SK-N-SH treated with all-trans-retinoic acid at 6 μM for 48 hours (cell line): ENCODE measurements at regions not wholly inside any gene's neighbourhood (a gene's known extent, or its start where the extent isn't known, plus 50 kb on each side); places are given as distances from the start of the nearest gene placed in this dataset.

ENCODE experiments used
- ATAC-seq: fragments of 200-7000 bp; cut with Tn5 transposase; 3 replicates; pipeline ENCODE4 v1.9.1; 2020; ENCODE audit warnings: mild to moderate bottlenecking, moderate library complexity
- ARNTL ChIP-seq: fragments of 450-650 bp; formaldehyde crosslinking; IDR thresholded peaks from 2 replicates; pipeline ENCODE4 v1.5.0; 2020; ENCODE audit warnings: low read depth, mild to moderate bottlenecking, moderate library complexity, borderline replicate concordance
- BACH2 ChIP-seq: fragments of 250-450 bp; sonication (Bioruptor Pico); IDR thresholded peaks from 2 replicates; pipeline ENCODE4 v1.9.0; 2021; ENCODE audit warnings: mild to moderate bottlenecking, borderline replicate concordance
- CSDC2 ChIP-seq: fragments of 250-450 bp; sonication (Bioruptor Pico); IDR thresholded peaks from 2 replicates; pipeline ENCODE4 v1.5.0; 2020; ENCODE audit warnings: mild to moderate bottlenecking, moderate library complexity
- CSRNP3 ChIP-seq: fragments of 250-450 bp; sonication (Bioruptor Pico); IDR thresholded peaks from 2 replicates; pipeline ENCODE4 v1.5.1; 2021; ENCODE audit warnings: mild to moderate bottlenecking, moderate library complexity
- ESRRG ChIP-seq: fragments of 250-450 bp; sonication (Bioruptor Pico); IDR thresholded peaks from 2 replicates; pipeline ENCODE4 v1.6.1; 2021; ENCODE audit warnings: mild to moderate bottlenecking
- GLIS3 ChIP-seq: fragments of 250-450 bp; sonication (Bioruptor Pico); IDR thresholded peaks from 2 replicates; pipeline ENCODE4 v1.5.0; 2020; ENCODE audit warnings: mild to moderate bottlenecking, moderate library complexity
- ISL1 ChIP-seq: fragments of 250-450 bp; sonication (Bioruptor Pico); IDR thresholded peaks from 2 replicates; pipeline ENCODE4 v2.1.2; 2022; ENCODE audit warnings: mild to moderate bottlenecking, moderate library complexity
- OSR1 ChIP-seq: fragments of 250-450 bp; sonication (Bioruptor Pico); IDR thresholded peaks from 2 replicates; pipeline ENCODE4 v1.8.0; 2022; ENCODE audit warnings: moderate library complexity, mild to moderate bottlenecking, inconsistent platforms
- PATZ1 ChIP-seq: fragments of 250-450 bp; sonication (Bioruptor Pico); IDR thresholded peaks from 2 replicates; pipeline ENCODE4 v1.8.0; 2020; ENCODE audit warnings: mild to moderate bottlenecking, moderate library complexity, borderline replicate concordance
- POU6F1 ChIP-seq: fragments of 250-450 bp; sonication (Bioruptor Pico); IDR thresholded peaks from 2 replicates; pipeline ENCODE4 v1.8.0; 2021; ENCODE audit warnings: low read depth, mild to moderate bottlenecking, moderate library complexity, borderline replicate concordance
- PPARA ChIP-seq: fragments of 250-450 bp; sonication (Bioruptor Pico); IDR thresholded peaks from 2 replicates; pipeline ENCODE4 v1.5.0; 2020; ENCODE audit warnings: mild to moderate bottlenecking, borderline replicate concordance
- TCF4 ChIP-seq: fragments of 250-450 bp; sonication (Bioruptor Pico); IDR thresholded peaks from 2 replicates; pipeline ENCODE4 v1.8.0; 2021; ENCODE audit warnings: mild to moderate bottlenecking, moderate library complexity, borderline replicate concordance
- TOX ChIP-seq: fragments of 250-450 bp; sonication (Bioruptor Pico); IDR thresholded peaks from 2 replicates; pipeline ENCODE4 v1.8.0; 2021; ENCODE audit warnings: mild to moderate bottlenecking, moderate library complexity, borderline replicate concordance
- TSHZ2 ChIP-seq: fragments of 250-450 bp; sonication (Bioruptor Pico); IDR thresholded peaks from 2 replicates; pipeline ENCODE4 v1.5.0; 2020; ENCODE audit warnings: mild to moderate bottlenecking, moderate library complexity
- ZC3H10 ChIP-seq: fragments of 250-450 bp; sonication (Bioruptor Pico); IDR thresholded peaks from 2 replicates; pipeline ENCODE4 v1.5.1; 2021; ENCODE audit warnings: mild to moderate bottlenecking, moderate library complexity
- ZFP30 ChIP-seq: fragments of 450-650 bp; formaldehyde crosslinking; IDR thresholded peaks from 2 replicates; pipeline ENCODE4 v1.5.0; 2022; ENCODE audit warnings: mild to moderate bottlenecking, moderate library complexity
- ZNF565 ChIP-seq: fragments of 450-650 bp; formaldehyde crosslinking; conservative IDR thresholded peaks from 2 replicates; pipeline ENCODE4 v1.5.0; 2020; ENCODE audit warnings: low read depth, mild to moderate bottlenecking, moderate library complexity
- ZNF70 ChIP-seq: fragments of 450-650 bp; formaldehyde crosslinking; IDR thresholded peaks from 2 replicates; pipeline ENCODE4 v1.5.0; 2020; ENCODE audit warnings: mild to moderate bottlenecking, moderate library complexity
- ZNF8 ChIP-seq: fragments of 450-650 bp; formaldehyde crosslinking; IDR thresholded peaks from 2 replicates; pipeline ENCODE4 v1.5.0; 2020; ENCODE audit warnings: mild to moderate bottlenecking, moderate library complexity

- TF ChIP-seq CSRNP3 (CRISPR knock-in tag) (no peak), ZC3H10 (CRISPR knock-in tag) (no peak), BACH2 (CRISPR knock-in tag) (no peak), ISL1 (CRISPR knock-in tag) (no peak), GLIS3 (CRISPR knock-in tag) (no peak), TCF4 (CRISPR knock-in tag) (no peak)
- no peak for ATAC-seq
These were observed 171.2 kb upstream of the UBL3 start for GRCh38 chr13:30021611-30022010.

GRCh38 chr13:30020726-30021312, 170.4 kb upstream of the UBL3 start:
- peak; percentile 37; the same call in 1 of the 3 replicates for ATAC-seq
- TF ChIP-seq ZC3H10 (CRISPR knock-in tag) (no peak), BACH2 (CRISPR knock-in tag) (no peak), ISL1 (CRISPR knock-in tag) (no peak), OSR1 (CRISPR knock-in tag) (no peak), ZNF8 (CRISPR knock-in tag) (no peak), PATZ1 (no peak), ARNTL (no peak)

GRCh38 chr13:30019648-30020626, 169.5 kb upstream of the UBL3 start:
- TF ChIP-seq POU6F1 (CRISPR knock-in tag) (no peak), ZNF8 (CRISPR knock-in tag) (no peak), CSRNP3 (CRISPR knock-in tag) (no peak), OSR1 (CRISPR knock-in tag) (no peak), PPARA (no peak), ISL1 (CRISPR knock-in tag) (no peak), ZNF565 (CRISPR knock-in tag) (no peak), CSDC2 (CRISPR knock-in tag) (no peak), ZFP30 (CRISPR knock-in tag) (no peak), ZC3H10 (CRISPR knock-in tag) (no peak), ZNF70 (CRISPR knock-in tag) (no peak), ESRRG (no peak), PATZ1 (no peak), TSHZ2 (CRISPR knock-in tag) (no peak), ARNTL (no peak), TCF4 (CRISPR knock-in tag) (no peak), TOX (no peak)
- no peak for ATAC-seq
